Astrocyte (in vitro differentiated cells and primary cell): ENCODE measurements at regions not wholly inside any gene's neighbourhood (a gene's known extent, or its start where the extent isn't known, plus 50 kb on each side); places are given as distances from the start of the nearest gene placed in this dataset.

Source experiments
- EZH2 ChIP-seq: IDR thresholded peaks from 2 replicates; pipeline ENCODE4 v1.6.1; 2012; ENCODE audit warnings: mild to moderate bottlenecking, low read length, inconsistent platforms; ENCODE audit not compliant: insufficient read depth
- TF ChIP-seq, protein P1 (sequence below): IDR thresholded peaks from 2 replicates; pipeline ENCODE4 v1.5.1; 2011; ENCODE audit warnings: low read depth, mild to moderate bottlenecking, inconsistent platforms, low read length, moderate library complexity; ENCODE audit not compliant: insufficient read depth

DNA sequence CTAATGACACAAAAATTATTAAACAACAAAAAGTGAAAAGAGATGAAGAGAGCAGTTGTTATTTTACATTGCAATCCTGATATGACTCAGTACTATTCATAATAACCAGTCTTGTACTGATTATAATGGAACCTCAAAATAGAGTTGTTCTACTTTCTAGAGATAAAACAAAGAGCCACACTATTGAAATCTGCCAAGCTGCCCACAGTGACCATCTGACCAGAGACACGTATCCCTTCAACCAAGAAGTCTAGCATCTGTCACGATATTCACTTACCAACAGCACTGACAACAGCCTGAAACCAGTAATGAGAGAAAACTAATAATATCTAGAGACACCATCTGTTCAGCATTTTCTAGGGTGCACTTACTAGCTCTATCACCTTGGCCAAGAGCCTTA is 466.7 kb downstream of the NKX6-1 start:
- no peak for TF ChIP-seq EZH2
- TF ChIP-seq, protein P1, sequence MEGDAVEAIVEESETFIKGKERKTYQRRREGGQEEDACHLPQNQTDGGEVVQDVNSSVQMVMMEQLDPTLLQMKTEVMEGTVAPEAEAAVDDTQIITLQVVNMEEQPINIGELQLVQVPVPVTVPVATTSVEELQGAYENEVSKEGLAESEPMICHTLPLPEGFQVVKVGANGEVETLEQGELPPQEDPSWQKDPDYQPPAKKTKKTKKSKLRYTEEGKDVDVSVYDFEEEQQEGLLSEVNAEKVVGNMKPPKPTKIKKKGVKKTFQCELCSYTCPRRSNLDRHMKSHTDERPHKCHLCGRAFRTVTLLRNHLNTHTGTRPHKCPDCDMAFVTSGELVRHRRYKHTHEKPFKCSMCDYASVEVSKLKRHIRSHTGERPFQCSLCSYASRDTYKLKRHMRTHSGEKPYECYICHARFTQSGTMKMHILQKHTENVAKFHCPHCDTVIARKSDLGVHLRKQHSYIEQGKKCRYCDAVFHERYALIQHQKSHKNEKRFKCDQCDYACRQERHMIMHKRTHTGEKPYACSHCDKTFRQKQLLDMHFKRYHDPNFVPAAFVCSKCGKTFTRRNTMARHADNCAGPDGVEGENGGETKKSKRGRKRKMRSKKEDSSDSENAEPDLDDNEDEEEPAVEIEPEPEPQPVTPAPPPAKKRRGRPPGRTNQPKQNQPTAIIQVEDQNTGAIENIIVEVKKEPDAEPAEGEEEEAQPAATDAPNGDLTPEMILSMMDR: no peak
